Body of pancreas (tissue), 4 donors: ENCODE measurements at regions not wholly inside any gene's neighbourhood (a gene's known extent, or its start where the extent isn't known, plus 50 kb on each side); places are given as distances from the start of the nearest gene placed in this dataset.

ENCODE experiments used
- POLR2A ChIP-seq, 3 donors: fragments of 450-650 bp; IDR thresholded peaks; one replicate each; pipeline ENCODE4 v1.6.1; 2016; ENCODE audit warnings: antibody characterized with exemption in 3 of 3, mild to moderate bottlenecking in 2 of 3
- TF ChIP-seq, protein P1 (sequence below), 7 experiments: fragments of 450-650 bp in 4 of 7; fragments of 200-600 bp in 3 of 7; sonication (generic) in 3 of 7; IDR thresholded peaks; one replicate each; pipeline ENCODE4 v1.5.1; 2016 to 2019; ENCODE audit warnings: antibody characterized with exemption in 7 of 7

DNA sequence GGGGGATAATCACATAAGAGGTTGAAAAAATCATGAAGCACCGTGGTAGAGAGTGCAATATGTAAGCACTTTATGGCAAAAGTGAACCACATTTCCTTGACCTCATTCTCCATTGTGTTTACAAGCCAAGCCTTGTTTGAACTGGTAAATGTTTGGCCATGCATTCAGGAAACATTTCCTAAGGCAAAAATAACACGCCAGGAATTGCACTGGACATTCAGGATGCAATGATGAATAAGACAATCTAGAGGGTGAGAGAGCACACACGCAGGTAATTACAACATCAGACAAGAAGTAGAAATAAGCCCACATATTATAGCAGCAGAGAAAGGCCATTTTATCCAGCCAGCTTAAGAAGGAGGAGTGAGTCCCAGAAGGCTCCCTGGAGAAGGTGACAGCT is 218.0 kb upstream of the OSR1 start:
- TF ChIP-seq, protein P1, sequence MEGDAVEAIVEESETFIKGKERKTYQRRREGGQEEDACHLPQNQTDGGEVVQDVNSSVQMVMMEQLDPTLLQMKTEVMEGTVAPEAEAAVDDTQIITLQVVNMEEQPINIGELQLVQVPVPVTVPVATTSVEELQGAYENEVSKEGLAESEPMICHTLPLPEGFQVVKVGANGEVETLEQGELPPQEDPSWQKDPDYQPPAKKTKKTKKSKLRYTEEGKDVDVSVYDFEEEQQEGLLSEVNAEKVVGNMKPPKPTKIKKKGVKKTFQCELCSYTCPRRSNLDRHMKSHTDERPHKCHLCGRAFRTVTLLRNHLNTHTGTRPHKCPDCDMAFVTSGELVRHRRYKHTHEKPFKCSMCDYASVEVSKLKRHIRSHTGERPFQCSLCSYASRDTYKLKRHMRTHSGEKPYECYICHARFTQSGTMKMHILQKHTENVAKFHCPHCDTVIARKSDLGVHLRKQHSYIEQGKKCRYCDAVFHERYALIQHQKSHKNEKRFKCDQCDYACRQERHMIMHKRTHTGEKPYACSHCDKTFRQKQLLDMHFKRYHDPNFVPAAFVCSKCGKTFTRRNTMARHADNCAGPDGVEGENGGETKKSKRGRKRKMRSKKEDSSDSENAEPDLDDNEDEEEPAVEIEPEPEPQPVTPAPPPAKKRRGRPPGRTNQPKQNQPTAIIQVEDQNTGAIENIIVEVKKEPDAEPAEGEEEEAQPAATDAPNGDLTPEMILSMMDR (IDR thresholded peaks at IDR 0.05): no peak
- TF ChIP-seq POLR2A (IDR thresholded peaks at IDR 0.05): no peak
